GM18499 (cell line): ENCODE measurements at regions not wholly inside any gene's neighbourhood (a gene's known extent, or its start where the extent isn't known, plus 50 kb on each side); places are given as distances from the start of the nearest gene placed in this dataset.
"Not testable (repeated sequence)": the region's sequence is repeated elsewhere in the genome, so short reads cannot be mapped to it uniquely, and the experiment has no call there.

ENCODE experiments used
- ATAC-seq: cut with Tn5 transposase; IDR thresholded peaks from one replicate; pipeline ENCODE4 v1.9.1; 2021; ENCODE audit warnings: moderate number of reproducible peaks; ENCODE audit not compliant: insufficient read depth, unreplicated experiment

- ATAC-seq = no peak
These were observed 139.3 kb upstream of the TLE4 start for GRCh38 chr9:79432485-79432884.

- no peak for ATAC-seq
These were observed 138.1 kb upstream of the TLE4 start for GRCh38 chr9:79433703-79434102.

- not testable (repeated sequence) for ATAC-seq
These were observed 132.5 kb upstream of the TLE4 start for GRCh38 chr9:79439221-79439620.

- ATAC-seq = no peak
These were observed 125.0 kb upstream of the TLE4 start for GRCh38 chr9:79446523-79447307.

GRCh38 chr9:79447308-79447605 is 124.5 kb upstream of the TLE4 start:
- no peak for ATAC-seq

GRCh38 chr9:79447762-79448161 is 124.0 kb upstream of the TLE4 start:
- no peak for ATAC-seq

GRCh38 chr9:79452265-79452664 is 119.5 kb upstream of the TLE4 start:
- no peak for ATAC-seq

GRCh38 chr9:79461712-79462111 is 110.1 kb upstream of the TLE4 start:
- ATAC-seq = no peak

GRCh38 chr9:79465156-79465555 is 106.6 kb upstream of the TLE4 start:
- no peak for ATAC-seq

- ATAC-seq = no peak
These were observed 102.6 kb upstream of the TLE4 start for GRCh38 chr9:79469164-79469563.

- ATAC-seq = no peak
These were observed 100.8 kb upstream of the TLE4 start for GRCh38 chr9:79470954-79471353.

GRCh38 chr9:79471580-79472543 is 99.9 kb upstream of the TLE4 start:
- no peak for ATAC-seq

GRCh38 chr9:79473704-79474103 is 98.1 kb upstream of the TLE4 start:
- ATAC-seq = no peak

GRCh38 chr9:79477241-79477840 is 94.4 kb upstream of the TLE4 start:
- no peak for ATAC-seq

- ATAC-seq = no peak
These were observed 93.6 kb upstream of the TLE4 start for GRCh38 chr9:79477955-79478771.

GRCh38 chr9:79480639-79481038 is 91.1 kb upstream of the TLE4 start:
- ATAC-seq = no peak

- ATAC-seq = no peak
These were observed 89.8 kb upstream of the TLE4 start for GRCh38 chr9:79481846-79482477.

- no peak for ATAC-seq
These were observed 86.5 kb upstream of the TLE4 start for GRCh38 chr9:79485258-79485657.

- ATAC-seq = no peak
These were observed 82.3 kb upstream of the TLE4 start for GRCh38 chr9:79489261-79490000.
